Transverse colon (tissue), 4 donors: ENCODE measurements at regions not wholly inside any gene's neighbourhood (a gene's known extent, or its start where the extent isn't known, plus 50 kb on each side); places are given as distances from the start of the nearest gene placed in this dataset.

Experiments
- DNase-seq: peaks from one replicate; pipeline ENCODE4 v3.0.0-alpha.2; 2019
- H3K27ac ChIP-seq, 4 donors: fragments of 200-600 bp; sonication (generic); 2 replicates each; pipeline ENCODE4 v1.5.1; 2016 to 2018; ENCODE audit warnings: inconsistent platforms in 4 of 4
- H3K27me3 ChIP-seq: fragments of 200-600 bp; sonication (generic); 2 replicates; pipeline ENCODE4 v1.5.1; 2017; ENCODE audit warnings: inconsistent platforms
- H3K36me3 ChIP-seq, 4 donors: fragments of 200-600 bp; sonication (generic); 2 replicates each; pipeline ENCODE4 v1.5.1; 2017 to 2019; ENCODE audit warnings: inconsistent platforms in 4 of 4
- H3K4me1 ChIP-seq, 4 donors: fragments of 200-600 bp; sonication (generic); 2 replicates each; pipeline ENCODE4 v1.5.1; 2017 to 2020; ENCODE audit warnings: inconsistent platforms in 4 of 4
- H3K4me3 ChIP-seq, 4 donors: fragments of 200-600 bp; sonication (generic); 1 replicate in 1 of 4; 2 replicates in 3 of 4; pipeline versions ENCODE4 v1.5.1 to v1.6.1; 2017 to 2019; ENCODE audit warnings: inconsistent platforms in 4 of 4
- H3K9me3 ChIP-seq, 2 donors: fragments of 200-600 bp; sonication (generic); 2 replicates each; pipeline ENCODE4 v1.5.1; 2017 to 2019; ENCODE audit warnings: inconsistent platforms in 2 of 2
- CTCF ChIP-seq, 5 experiments: fragments of 200-600 bp in 3 of 5; fragments of 450-650 bp in 2 of 5; sonication (generic) in 3 of 5; IDR thresholded peaks; 1 replicate in 2 of 5; 2 replicates in 3 of 5; pipeline ENCODE4 v1.5.1; 2016 to 2017; ENCODE audit warnings: antibody characterized with exemption in 5 of 5, inconsistent platforms in 3 of 5, mild to moderate bottlenecking in 2 of 5, moderate library complexity in 1 of 5
- EP300 ChIP-seq: sonication (generic); formaldehyde crosslinking; IDR thresholded peaks from one replicate; pipeline ENCODE4 v1.6.1; 2017; ENCODE audit warnings: antibody characterized with exemption, low read depth
- POLR2A ChIP-seq: fragments of 450-650 bp; IDR thresholded peaks from one replicate; pipeline ENCODE4 v1.6.1; 2016; ENCODE audit warnings: antibody characterized with exemption, mild to moderate bottlenecking, moderate library complexity
- POLR2AphosphoS5 ChIP-seq, 3 donors: sonication (generic); formaldehyde crosslinking; IDR thresholded peaks; one replicate each; pipeline ENCODE4 v1.6.1; 2016; ENCODE audit warnings: antibody characterized with exemption in 3 of 3
- WGBS, 2 donors: methylation state at CpG; one replicate each; pipeline ENCODE4 v1.1.5; 2018; ENCODE audit warnings: low coverage in 1 of 2; 5-methylcytosine and 5-hydroxymethylcytosine counted together
- in situ Hi-C, 4 donors: fragments of 200-750 bp; cut with MboI; loops; one replicate each; pipeline versions ENCODE4 v1.15.0 to v1.15.1; 2017; ENCODE audit warnings: low sequenced_read_pairs in 3 of 4, low pct_ligation_motif_present in 1 of 4, low pct_unique_long_range_greater_than_20kb in 1 of 4
- intact Hi-C: fragments of 100-400 bp; cut with DNase I; formaldehyde crosslinking; loops from one replicate; pipeline ENCODE4 v1.15.1; 2023; ENCODE audit warnings: low total_unique reads

GRCh38 chr4:36006226-36006625 is 238.1 kb downstream of the ARAP2 start:
- intact Hi-C loops (no loop called here), in situ Hi-C loops (no loop called here)
- no peak for DNase-seq
- Histone ChIP-seq H3K36me3 (no peaks in the 10 kb centered on the region), H3K27me3 (no peaks in the 10 kb centered on the region), H3K27ac (no peak overlapping the region), H3K4me1 (no peaks in the 10 kb centered on the region), H3K9me3 (no peaks in the 10 kb centered on the region), H3K4me3 (no peak overlapping the region)
- TF ChIP-seq EP300: no peak
- no peak for TF ChIP-seq POLR2AphosphoS5 (IDR thresholded peaks at IDR 0.05)
- TF ChIP-seq CTCF (IDR thresholded peaks at IDR 0.05): no peak
- no peak for TF ChIP-seq POLR2A
- 74 to 88% methylated on average over 5 of the region's 5 CpGs for WGBS, 2 donors

- H3K27ac ChIP-seq: no peak overlapping the region
- no peak for DNase-seq
- intact Hi-C loops: no loop called here
Measured at GRCh38 chr4:36010397-36010929, 233.9 kb downstream of the ARAP2 start.

GRCh38 chr4:36011381-36011780 is 232.9 kb downstream of the ARAP2 start:
- H3K4me1 ChIP-seq: no peaks in the 10 kb centered on the region
- no peaks in the 10 kb centered on the region for H3K9me3 ChIP-seq
- no peak overlapping the region for H3K4me3 ChIP-seq
- no peak overlapping the region for H3K27ac ChIP-seq
- in situ Hi-C loops: no loop called here
- H3K27me3 ChIP-seq: no peaks in the 10 kb centered on the region
- TF ChIP-seq POLR2A (no peak), EP300 (no peak), POLR2AphosphoS5 (IDR thresholded peaks at IDR 0.05) (no peak), CTCF (IDR thresholded peaks at IDR 0.05) (no peak)
- no peak for DNase-seq
- H3K36me3 ChIP-seq: no peaks in the 10 kb centered on the region
- intact Hi-C loops: no loop called here

More at GRCh38 chr4:36010397-36010929, 233.9 kb downstream of the ARAP2 start:
- H3K27me3 ChIP-seq: no peaks in the 10 kb centered on the region
- TF ChIP-seq EP300: no peak
- no peak for TF ChIP-seq POLR2AphosphoS5 (IDR thresholded peaks at IDR 0.05)
- TF ChIP-seq POLR2A: no peak
- TF ChIP-seq CTCF (IDR thresholded peaks at IDR 0.05): no peak
- in situ Hi-C loops: no loop called here
- H3K4me1 ChIP-seq: no peaks in the 10 kb centered on the region
- no peaks in the 10 kb centered on the region for H3K36me3 ChIP-seq
- WGBS, 2 donors: 82 to 85% methylated on average over 4 of the region's 4 CpGs
- no peaks in the 10 kb centered on the region for H3K9me3 ChIP-seq
- no peak overlapping the region for H3K4me3 ChIP-seq

- no peaks in the 10 kb centered on the region for H3K36me3 ChIP-seq
- H3K9me3 ChIP-seq: no peaks in the 10 kb centered on the region
- no peak overlapping the region for H3K27ac ChIP-seq
- H3K4me3 ChIP-seq: no peak overlapping the region
- TF ChIP-seq EP300 (no peak), POLR2AphosphoS5 (IDR thresholded peaks at IDR 0.05) (no peak), CTCF (IDR thresholded peaks at IDR 0.05) (no peak), POLR2A (no peak)
- intact Hi-C loops: no loop called here
- 79 to 86% methylated on average over 1 to 3 of the region's 3 CpGs for WGBS, 2 donors
- in situ Hi-C loops: no loop called here
- DNase-seq: no peak
- no peaks in the 10 kb centered on the region for H3K27me3 ChIP-seq
- H3K4me1 ChIP-seq: no peaks in the 10 kb centered on the region
Measured at GRCh38 chr4:36012503-36012902, 231.8 kb downstream of the ARAP2 start.
